GM04503 (cell line): ENCODE measurements at regions not wholly inside any gene's neighbourhood (a gene's known extent, or its start where the extent isn't known, plus 50 kb on each side); places are given as distances from the start of the nearest gene placed in this dataset.
"Not testable (repeated sequence)": the region's sequence is repeated elsewhere in the genome, so short reads cannot be mapped to it uniquely, and the experiment has no call there.

Experiments
- DNase-seq: peaks from one replicate; pipeline ENCODE4 v3.0.0-alpha.2; 2012; ENCODE audit warnings: low read depth

- no peak for DNase-seq
Observed at GRCh38 chr1:230591678-230592077, 50.6 kb upstream of the COG2 start.

DNA sequence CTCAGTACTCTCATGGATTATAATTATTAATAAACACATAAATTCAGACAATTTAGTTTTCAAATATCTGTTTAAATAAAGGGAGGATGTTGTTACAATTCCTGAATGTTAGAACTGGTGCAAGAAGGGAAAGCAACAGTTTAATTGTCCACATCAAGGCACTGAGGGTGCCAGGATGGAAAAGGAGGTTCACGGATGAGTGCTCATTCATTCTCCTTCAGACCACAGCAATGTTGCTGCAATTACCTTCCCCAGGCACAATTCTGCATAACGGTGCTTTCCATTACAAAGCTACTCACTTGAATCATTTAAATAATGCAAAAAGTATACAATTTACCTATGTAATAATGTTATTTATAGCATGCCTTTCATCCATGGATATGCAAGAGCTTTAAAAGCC lies 52.3 kb upstream of the COG2 start:
- no peak for DNase-seq

GRCh38 chr1:230588323-230588746 lies 53.9 kb upstream of the COG2 start:
- DNase-seq: no peak

GRCh38 chr1:230587061-230587460 lies 55.2 kb upstream of the COG2 start:
- DNase-seq: no peak

GRCh38 chr1:230584660-230585059 lies 57.6 kb upstream of the COG2 start:
- no peak for DNase-seq

GRCh38 chr1:230581446-230582079 lies 60.7 kb upstream of the COG2 start:
- DNase-seq: no peak

DNA sequence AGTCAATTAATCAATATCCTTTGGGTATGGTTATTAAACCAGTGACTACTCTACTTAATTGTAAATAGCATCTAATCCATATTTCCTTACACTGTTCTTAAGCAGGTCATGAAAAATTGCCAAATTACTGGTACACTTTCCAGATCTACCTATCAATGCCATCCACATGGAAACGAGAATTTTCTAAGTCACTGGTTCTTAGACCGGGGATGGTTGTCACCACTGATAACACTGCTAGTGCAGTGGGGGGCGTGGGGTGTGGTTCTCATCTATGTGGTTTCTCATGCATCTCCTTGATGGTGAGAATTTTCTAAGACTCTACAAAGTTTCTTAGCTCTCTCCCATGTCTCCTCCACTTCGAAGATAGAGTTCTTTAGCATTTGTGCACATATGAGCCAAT lies 63.7 kb upstream of the COG2 start:
- DNase-seq: no peak

DNA sequence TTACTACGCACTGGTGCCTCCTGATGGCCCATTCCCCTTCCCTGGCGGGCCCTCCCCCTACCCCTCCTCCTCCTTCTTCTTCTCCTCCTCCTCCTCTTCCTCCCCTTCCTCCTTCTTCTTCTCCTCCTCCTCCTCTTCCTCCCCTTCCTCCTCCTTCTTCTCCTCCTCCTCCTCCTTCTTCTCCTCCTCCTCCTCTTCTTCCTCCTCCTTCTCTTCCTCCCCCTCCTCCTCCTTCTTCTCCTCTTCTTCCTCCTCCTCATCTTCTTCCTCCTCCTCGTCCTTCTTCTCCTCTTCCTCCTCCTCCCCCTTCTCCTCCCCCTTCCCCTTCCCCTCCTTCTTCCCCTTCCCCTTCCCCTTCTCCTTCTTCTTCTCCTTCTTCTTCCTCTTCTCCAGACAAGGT lies 64.7 kb upstream of the COG2 start:
- no peak for DNase-seq

DNA sequence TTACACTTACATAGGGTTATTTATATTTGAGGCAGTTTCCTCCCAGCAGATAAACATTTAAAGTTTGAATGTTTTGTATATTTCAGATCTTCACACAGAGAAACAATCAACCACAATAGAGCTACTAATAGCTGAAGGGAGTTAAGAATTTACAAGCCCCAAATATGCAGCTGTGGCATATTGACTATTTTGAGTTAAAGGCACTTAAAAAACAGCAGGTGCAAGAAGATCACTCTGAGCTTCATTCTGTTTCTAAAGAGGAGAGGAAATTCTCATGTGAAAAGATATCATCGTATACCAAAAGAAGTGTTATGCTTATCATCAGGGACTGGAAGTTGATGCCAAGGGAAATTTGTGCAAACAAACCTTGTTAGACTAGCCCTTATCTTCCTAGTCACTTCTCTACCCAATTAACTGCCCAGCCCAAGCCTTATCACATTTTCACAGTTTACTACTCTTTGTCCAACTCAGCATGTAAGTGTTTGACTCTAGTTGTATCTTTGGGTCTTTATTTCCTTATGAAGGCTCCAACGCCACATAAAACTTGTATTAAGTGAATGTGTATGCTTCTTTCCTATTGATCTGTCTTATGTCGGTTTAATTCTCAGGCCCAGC lies 66.3 kb upstream of the COG2 start:
- no peak for DNase-seq

- no peak for DNase-seq
Observed at GRCh38 chr1:230574502-230574901, 67.8 kb upstream of the COG2 start.

- DNase-seq: no peak
Observed at GRCh38 chr1:230573658-230574057, 68.6 kb upstream of the COG2 start.

GRCh38 chr1:230572121-230573105 lies 69.9 kb upstream of the COG2 start:
- DNase-seq: no peak

DNA sequence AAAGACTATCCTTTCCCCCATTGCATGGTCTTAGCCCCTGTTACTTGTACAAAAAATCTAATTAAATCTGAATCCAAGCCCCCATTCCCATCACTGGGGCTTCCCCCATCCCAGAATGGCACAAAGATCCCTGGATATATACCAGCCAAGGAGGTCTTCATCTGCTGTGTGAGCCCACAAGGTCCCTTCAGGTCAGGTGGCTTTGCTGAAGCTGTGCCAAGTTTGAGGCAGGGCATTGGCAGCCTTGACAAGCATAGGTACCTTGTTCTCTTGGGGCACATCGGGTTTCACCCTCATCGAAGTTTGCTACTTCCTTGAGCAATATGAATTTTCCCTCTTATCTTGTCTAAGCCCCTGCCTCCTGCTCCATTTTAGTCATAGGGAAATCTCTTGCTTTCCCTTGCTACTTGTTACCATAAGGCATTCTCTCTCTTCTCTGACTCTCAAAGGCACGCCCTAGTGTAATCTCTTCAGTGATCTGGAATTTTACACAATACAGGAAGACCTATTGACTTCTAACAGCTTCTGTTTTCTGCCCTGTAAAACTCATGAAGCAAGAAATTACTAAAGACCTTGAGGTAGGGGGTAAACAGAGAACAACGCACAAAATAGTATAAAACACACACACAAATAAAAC lies 71.4 kb upstream of the COG2 start:
- no peak for DNase-seq

GRCh38 chr1:230569201-230569600 lies 73.1 kb upstream of the COG2 start:
- DNase-seq: no peak

GRCh38 chr1:230568676-230569075 lies 73.6 kb upstream of the COG2 start:
- DNase-seq: no peak

DNA sequence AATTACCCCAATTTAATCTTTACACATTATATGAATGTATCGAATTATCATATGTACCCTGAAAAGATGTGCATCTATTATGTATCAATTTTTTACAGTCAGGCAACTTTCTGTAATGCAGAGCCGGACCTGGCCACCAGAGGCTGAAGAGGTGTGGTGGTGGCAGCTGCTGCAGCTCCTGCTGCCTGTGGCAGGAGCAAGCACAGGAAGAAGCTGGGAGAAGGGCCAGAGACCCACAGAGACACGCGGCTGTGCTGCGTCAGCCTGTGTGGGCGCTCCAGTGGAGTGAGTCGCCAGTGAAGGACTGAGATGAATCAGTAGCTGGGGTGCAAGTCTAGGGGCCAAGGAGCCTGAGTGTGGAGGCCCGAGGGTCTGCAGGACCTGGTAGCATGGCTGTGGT lies 74.3 kb upstream of the COG2 start:
- no peak for DNase-seq

- no peak for DNase-seq
Observed at GRCh38 chr1:230567221-230567575, 75.1 kb upstream of the COG2 start.

GRCh38 chr1:230566532-230567220 lies 75.6 kb upstream of the COG2 start:
- DNase-seq: not testable (repeated sequence)

- no peak for DNase-seq
Observed at GRCh38 chr1:230565141-230565540, 77.1 kb upstream of the COG2 start.

DNA sequence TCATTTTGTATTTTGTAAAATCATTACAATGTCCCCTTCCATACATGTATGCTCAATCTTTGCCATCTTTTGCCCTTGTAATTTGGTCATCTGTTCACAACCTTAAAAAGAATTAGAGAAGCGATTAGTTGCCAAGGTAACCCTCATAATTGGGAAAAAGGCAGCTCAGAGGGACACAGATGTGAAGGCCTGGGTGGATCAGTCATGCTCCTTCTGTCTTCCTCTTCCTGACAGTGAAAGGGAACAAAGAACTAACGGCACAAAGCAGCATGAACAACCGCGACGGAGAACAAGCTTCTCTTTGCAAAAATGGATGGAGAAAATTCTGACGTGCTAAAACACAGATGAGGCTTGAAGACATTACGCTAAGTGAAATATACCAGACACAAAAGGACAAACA lies 78.7 kb upstream of the COG2 start:
- DNase-seq: no peak

GRCh38 chr1:230561570-230561969 lies 80.7 kb upstream of the COG2 start:
- DNase-seq: no peak

DNA sequence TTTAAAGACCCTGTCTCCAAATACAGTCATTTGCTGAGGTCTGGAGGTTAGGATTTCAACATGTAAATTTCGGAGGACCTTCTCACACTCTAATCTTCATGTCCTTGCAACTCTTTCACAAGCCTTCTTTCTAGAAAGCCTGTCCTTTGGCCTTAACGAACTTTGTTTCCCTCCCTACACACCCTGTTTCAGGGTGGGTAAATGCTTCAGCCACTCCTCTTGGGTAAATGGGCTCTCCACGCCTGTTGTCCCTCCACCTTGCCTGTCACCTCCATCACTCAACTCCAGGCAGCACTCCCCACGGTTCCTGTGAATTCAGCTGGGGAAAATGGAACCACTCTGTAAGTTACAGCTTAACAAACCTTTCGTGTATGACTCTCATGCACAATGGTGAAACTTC lies 84.0 kb upstream of the COG2 start:
- no peak for DNase-seq
